ENCODE measurements at regions not wholly inside any gene's neighbourhood (a gene's known extent, or its start where the extent isn't known, plus 50 kb on each side); places are given as distances from the start of the nearest gene placed in this dataset.
"Not testable (repeated sequence)": the region's sequence is repeated elsewhere in the genome, so short reads cannot be mapped to it uniquely, and the experiment has no call there.

- no peak for DNase-seq
Observed at GRCh38 chr20:12072954-12073264, 155.2 kb downstream of the BTBD3 start.

- DNase-seq = no peak
Observed at GRCh38 chr20:12074111-12074655, 156.5 kb downstream of the BTBD3 start.

- no peak for DNase-seq
Observed at GRCh38 chr20:12076200-12076599, 158.5 kb downstream of the BTBD3 start.

GRCh38 chr20:12077875-12078274, 160.2 kb downstream of the BTBD3 start:
- DNase-seq = no peak

GRCh38 chr20:12079490-12079889, 161.8 kb downstream of the BTBD3 start:
- no peak for DNase-seq

GRCh38 chr20:12083269-12083668, 165.6 kb downstream of the BTBD3 start:
- no peak for DNase-seq

- no peak for DNase-seq
Observed at GRCh38 chr20:12084482-12084881, 166.8 kb downstream of the BTBD3 start.

GRCh38 chr20:12086359-12086758, 168.7 kb downstream of the BTBD3 start:
- DNase-seq = no peak

- no peak for DNase-seq
Observed at GRCh38 chr20:12090920-12091319, 173.2 kb downstream of the BTBD3 start.

GRCh38 chr20:12093057-12093796, 175.5 kb downstream of the BTBD3 start:
- DNase-seq = no peak

GRCh38 chr20:12093797-12094190, 176.1 kb downstream of the BTBD3 start:
- DNase-seq = not testable (repeated sequence)

- no peak for DNase-seq
Observed at GRCh38 chr20:12095180-12095920, 177.7 kb downstream of the BTBD3 start.

- DNase-seq = no peak
Observed at GRCh38 chr20:12098421-12098820, 180.7 kb downstream of the BTBD3 start.

- DNase-seq = no peak
Observed at GRCh38 chr20:12108846-12109245, 191.2 kb downstream of the BTBD3 start.

- no peak for DNase-seq
Observed at GRCh38 chr20:12110274-12110673, 192.6 kb downstream of the BTBD3 start.

- DNase-seq = no peak
Observed at GRCh38 chr20:12110711-12111110, 193.0 kb downstream of the BTBD3 start.

- DNase-seq = no peak
Observed at GRCh38 chr20:12111431-12112088, 193.9 kb downstream of the BTBD3 start.

- no peak for DNase-seq
Observed at GRCh38 chr20:12112089-12112474, 194.4 kb downstream of the BTBD3 start.

- DNase-seq = no peak
Observed at GRCh38 chr20:12112665-12113064, 195.0 kb downstream of the BTBD3 start.

GRCh38 chr20:12113075-12113467, 195.4 kb downstream of the BTBD3 start:
- DNase-seq = no peak

- no peak for DNase-seq
Observed at GRCh38 chr20:12113468-12114371, 196.0 kb downstream of the BTBD3 start.

GRCh38 chr20:12129114-12129513, 211.4 kb downstream of the BTBD3 start:
- not testable (repeated sequence) for DNase-seq

GRCh38 chr20:12129532-12129931, 211.8 kb downstream of the BTBD3 start:
- DNase-seq = not testable (repeated sequence)

All from activated CD4-positive, alpha-beta T cell treated with anti-CD3 and anti-CD28 coated beads for 48 hours (primary cell).